ENCODE measurements at regions not wholly inside any gene's neighbourhood (a gene's known extent, or its start where the extent isn't known, plus 50 kb on each side); places are given as distances from the start of the nearest gene placed in this dataset.

- H3K9me2 ChIP-seq (replicated peaks; ENCODE audit: control insufficient read depth, low read length): no peaks in the 10 kb centered on the region
- H3K4me1 ChIP-seq (ENCODE audit: control insufficient read depth, low read length): peaks cover 7% of the 10 kb centered on the region
- TF ChIP-seq EZH2phosphoT487 (IDR thresholded peaks at IDR 0.05; ENCODE audit: borderline replicate concordance, low read length): no peak
- TF ChIP-seq, protein P1, sequence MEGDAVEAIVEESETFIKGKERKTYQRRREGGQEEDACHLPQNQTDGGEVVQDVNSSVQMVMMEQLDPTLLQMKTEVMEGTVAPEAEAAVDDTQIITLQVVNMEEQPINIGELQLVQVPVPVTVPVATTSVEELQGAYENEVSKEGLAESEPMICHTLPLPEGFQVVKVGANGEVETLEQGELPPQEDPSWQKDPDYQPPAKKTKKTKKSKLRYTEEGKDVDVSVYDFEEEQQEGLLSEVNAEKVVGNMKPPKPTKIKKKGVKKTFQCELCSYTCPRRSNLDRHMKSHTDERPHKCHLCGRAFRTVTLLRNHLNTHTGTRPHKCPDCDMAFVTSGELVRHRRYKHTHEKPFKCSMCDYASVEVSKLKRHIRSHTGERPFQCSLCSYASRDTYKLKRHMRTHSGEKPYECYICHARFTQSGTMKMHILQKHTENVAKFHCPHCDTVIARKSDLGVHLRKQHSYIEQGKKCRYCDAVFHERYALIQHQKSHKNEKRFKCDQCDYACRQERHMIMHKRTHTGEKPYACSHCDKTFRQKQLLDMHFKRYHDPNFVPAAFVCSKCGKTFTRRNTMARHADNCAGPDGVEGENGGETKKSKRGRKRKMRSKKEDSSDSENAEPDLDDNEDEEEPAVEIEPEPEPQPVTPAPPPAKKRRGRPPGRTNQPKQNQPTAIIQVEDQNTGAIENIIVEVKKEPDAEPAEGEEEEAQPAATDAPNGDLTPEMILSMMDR (IDR thresholded peaks at IDR 0.05; ENCODE audit: low read depth, low read length, poor library complexity, severe bottlenecking): no peak
- no peak overlapping the region for H3K4me2 ChIP-seq (ENCODE audit: low read length)
- H3K27me3 ChIP-seq (ENCODE audit: control insufficient read depth, low read length): no peaks in the 10 kb centered on the region
- H3K4me3 ChIP-seq (ENCODE audit: low read length): no peak overlapping the region
- H4K20me1 ChIP-seq (ENCODE audit: control insufficient read depth, insufficient read depth, low read depth, low read length): no peaks in the 10 kb centered on the region
- no peaks in the 10 kb centered on the region for H3K79me2 ChIP-seq (ENCODE audit: control insufficient read depth, low read length)
- H3F3A ChIP-seq (ENCODE audit: control insufficient read depth, insufficient read depth): no peaks in the 10 kb centered on the region
- H3K9me3 ChIP-seq (ENCODE audit: control insufficient read depth, insufficient read depth, low read length): no peaks in the 10 kb centered on the region
- H3K36me3 ChIP-seq (ENCODE audit: control insufficient read depth, low read length): no peaks in the 10 kb centered on the region
- no peak overlapping the region for H3K27ac ChIP-seq (ENCODE audit: low read depth, low read length)
Observed at GRCh38 chr5:143473481-143473880, 70.0 kb upstream of the NR3C1 start.

GRCh38 chr5:143472576-143472975 lies 69.1 kb upstream of the NR3C1 start:
- no peak overlapping the region for H3K27ac ChIP-seq (ENCODE audit: low read depth, low read length)
- TF ChIP-seq, protein P1 (IDR thresholded peaks at IDR 0.05; ENCODE audit: low read depth, low read length, poor library complexity, severe bottlenecking): no peak
- no peak for TF ChIP-seq EZH2phosphoT487 (IDR thresholded peaks at IDR 0.05; ENCODE audit: borderline replicate concordance, low read length)
- H3K4me2 ChIP-seq (ENCODE audit: low read length): no peak overlapping the region
- H3F3A ChIP-seq (ENCODE audit: control insufficient read depth, insufficient read depth): no peaks in the 10 kb centered on the region
- no peaks in the 10 kb centered on the region for H3K9me3 ChIP-seq (ENCODE audit: control insufficient read depth, insufficient read depth, low read length)
- no peaks in the 10 kb centered on the region for H3K79me2 ChIP-seq (ENCODE audit: control insufficient read depth, low read length)
- H3K9me2 ChIP-seq (replicated peaks; ENCODE audit: control insufficient read depth, low read length): no peaks in the 10 kb centered on the region
- H4K20me1 ChIP-seq (ENCODE audit: control insufficient read depth, insufficient read depth, low read depth, low read length): no peaks in the 10 kb centered on the region
- peaks cover 7% of the 10 kb centered on the region for H3K4me1 ChIP-seq (ENCODE audit: control insufficient read depth, low read length)
- no peaks in the 10 kb centered on the region for H3K36me3 ChIP-seq (ENCODE audit: control insufficient read depth, low read length)
- H3K27me3 ChIP-seq (ENCODE audit: control insufficient read depth, low read length): no peaks in the 10 kb centered on the region
- H3K4me3 ChIP-seq (ENCODE audit: low read length): no peak overlapping the region

GRCh38 chr5:143471666-143472464 lies 68.4 kb upstream of the NR3C1 start:
- H3K27ac ChIP-seq (ENCODE audit: low read depth, low read length): no peak overlapping the region
- H3K9me2 ChIP-seq (replicated peaks; ENCODE audit: control insufficient read depth, low read length): no peaks in the 10 kb centered on the region
- H3K27me3 ChIP-seq (ENCODE audit: control insufficient read depth, low read length): no peaks in the 10 kb centered on the region
- peaks cover 7% of the 10 kb centered on the region for H3K4me1 ChIP-seq (ENCODE audit: control insufficient read depth, low read length)
- TF ChIP-seq, protein P1 (IDR thresholded peaks at IDR 0.05; ENCODE audit: low read depth, low read length, poor library complexity, severe bottlenecking): no peak
- TF ChIP-seq EZH2phosphoT487 (IDR thresholded peaks at IDR 0.05; ENCODE audit: borderline replicate concordance, low read length): no peak
- H3F3A ChIP-seq (ENCODE audit: control insufficient read depth, insufficient read depth): no peaks in the 10 kb centered on the region
- H3K36me3 ChIP-seq (ENCODE audit: control insufficient read depth, low read length): no peaks in the 10 kb centered on the region
- no peak overlapping the region for H3K4me2 ChIP-seq (ENCODE audit: low read length)
- no peaks in the 10 kb centered on the region for H4K20me1 ChIP-seq (ENCODE audit: control insufficient read depth, insufficient read depth, low read depth, low read length)
- no peaks in the 10 kb centered on the region for H3K9me3 ChIP-seq (ENCODE audit: control insufficient read depth, insufficient read depth, low read length)
- no peaks in the 10 kb centered on the region for H3K79me2 ChIP-seq (ENCODE audit: control insufficient read depth, low read length)
- H3K4me3 ChIP-seq (ENCODE audit: low read length): no peak overlapping the region

Data from DOHH2 (cell line).